Cerebellar cortex (tissue), 1 donor: ENCODE measurements at regions not wholly inside any gene's neighbourhood (a gene's known extent, or its start where the extent isn't known, plus 50 kb on each side); places are given as distances from the start of the nearest gene placed in this dataset.
A peak's percentile ranks its signal among the peaks of the same experiment; 100 is the strongest.
"Not testable (repeated sequence)": the region's sequence is repeated elsewhere in the genome, so short reads cannot be mapped to it uniquely, and the experiment has no call there.

Source experiments
- DNase-seq: peaks from one replicate; pipeline ENCODE4 v3.0.0-alpha.2; 2015; ENCODE audit warnings: low spot score

- DNase-seq, result no peak
Observed at GRCh38 chr12:116687888-116688287, 50.0 kb downstream of the SPRING1 start.

- no peak for DNase-seq
Observed at GRCh38 chr12:116684891-116685290, 53.0 kb downstream of the SPRING1 start.

DNA sequence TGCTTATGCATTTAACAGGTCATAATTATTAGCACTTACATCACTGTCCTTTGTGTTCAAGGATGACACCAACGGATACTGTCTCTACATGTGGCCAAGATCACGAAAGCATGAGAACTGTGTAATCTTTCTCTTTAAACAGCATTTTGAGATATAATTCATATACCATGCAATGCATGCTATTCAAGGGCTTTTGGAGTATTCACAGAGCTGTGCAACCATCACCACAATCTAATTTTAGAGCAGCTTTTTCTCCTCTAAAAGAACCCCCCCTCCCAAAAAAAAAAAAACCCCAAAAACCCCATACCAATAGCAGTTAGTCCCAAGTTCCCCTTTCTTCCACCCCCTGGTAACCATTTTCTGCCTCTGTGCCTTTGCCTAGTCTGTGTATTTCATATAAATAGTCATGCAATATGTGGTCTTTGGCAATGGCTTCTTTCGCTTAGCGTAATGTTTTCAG, 60.6 kb downstream of the SPRING1 start:
- DNase-seq, result no peak

- DNase-seq, result no peak
Observed at GRCh38 chr12:116675339-116676107, 62.3 kb downstream of the SPRING1 start.

DNA sequence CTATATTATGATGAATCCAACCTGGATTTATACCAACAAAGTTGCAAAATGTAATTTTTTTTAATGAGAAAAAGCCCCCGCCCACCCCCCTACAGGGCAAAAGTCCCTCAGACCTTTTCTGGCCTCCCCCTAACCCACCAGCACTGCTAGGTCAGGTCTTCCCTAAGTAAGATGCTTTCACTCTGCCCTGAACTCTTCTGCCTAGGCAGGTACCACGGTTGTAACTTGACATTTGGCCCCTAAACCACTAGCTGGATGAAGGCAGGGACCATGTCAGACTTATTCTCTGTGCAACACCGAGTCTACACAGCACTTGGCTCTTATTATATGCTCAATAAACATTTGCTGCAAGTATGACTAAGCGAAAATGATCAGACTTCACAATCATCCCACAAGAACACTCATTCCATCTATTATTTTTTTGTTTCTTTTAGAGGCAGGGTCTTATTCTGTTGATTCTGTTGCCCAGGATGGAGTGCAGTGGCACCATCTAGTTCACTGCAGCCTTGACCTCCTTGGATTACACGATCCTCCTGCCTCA, 63.2 kb downstream of the SPRING1 start:
- DNase-seq, result no peak

- DNase-seq, result peak; percentile 32
Observed at GRCh38 chr12:116673681-116674111, 64.2 kb downstream of the SPRING1 start.

DNA sequence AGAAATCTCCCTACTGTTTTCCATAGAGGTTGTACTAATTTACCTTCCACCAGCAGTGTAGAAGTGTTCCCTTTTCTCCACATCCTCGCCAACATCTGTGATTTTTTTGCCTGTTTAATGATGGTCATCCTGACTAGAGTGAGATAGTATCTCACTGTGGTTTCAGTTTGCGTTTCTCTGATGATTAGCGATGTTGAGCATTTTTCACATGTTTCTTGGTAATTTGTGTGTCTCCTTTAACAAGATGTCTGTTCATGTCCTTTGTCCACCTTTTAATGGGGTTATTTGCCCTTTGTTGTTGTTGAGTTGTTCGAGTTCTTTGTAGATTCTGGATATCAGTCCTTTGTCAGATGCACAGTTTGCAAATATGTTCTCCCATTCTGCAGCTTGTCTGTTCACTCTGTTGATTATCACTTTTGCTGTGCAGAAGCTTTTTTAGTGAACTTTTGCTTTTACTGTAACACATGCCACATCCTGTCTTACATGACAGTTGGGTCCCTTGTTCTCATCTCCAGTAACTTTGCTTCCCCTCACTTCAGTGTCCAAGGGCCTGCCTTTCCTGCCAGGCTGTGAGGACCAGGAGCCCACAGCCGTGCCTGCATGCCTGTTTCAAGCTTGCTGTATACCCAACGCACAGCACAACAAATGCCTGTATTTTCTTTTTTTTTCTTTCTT, 64.9 kb downstream of the SPRING1 start:
- no peak for DNase-seq

DNA sequence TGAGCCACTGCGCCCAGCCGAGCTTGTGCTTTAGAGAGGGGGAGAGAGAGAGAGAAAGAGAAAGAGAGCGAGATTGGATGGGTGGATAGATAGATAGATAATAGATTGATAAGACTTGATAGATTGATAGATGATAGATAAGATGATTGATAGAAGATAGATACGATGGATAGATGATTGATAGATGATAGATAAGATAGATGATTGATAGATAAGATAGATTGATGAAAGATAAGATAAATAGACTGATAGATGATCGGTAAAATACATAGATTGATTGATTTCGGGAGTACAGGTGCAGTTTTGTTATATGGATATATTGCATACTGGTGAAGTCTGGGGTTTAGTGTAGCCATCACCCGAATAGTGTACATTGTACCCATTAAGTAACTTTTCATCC, 65.9 kb downstream of the SPRING1 start:
- DNase-seq, result no peak

GRCh38 chr12:116670859-116671258, 67.0 kb downstream of the SPRING1 start:
- DNase-seq, result no peak

- no peak for DNase-seq
Observed at GRCh38 chr12:116667752-116668151, 70.1 kb downstream of the SPRING1 start.

GRCh38 chr12:116666829-116667228, 71.0 kb downstream of the SPRING1 start:
- not testable (repeated sequence) for DNase-seq

- no peak for DNase-seq
Observed at GRCh38 chr12:116666305-116666673, 71.6 kb downstream of the SPRING1 start.

DNA sequence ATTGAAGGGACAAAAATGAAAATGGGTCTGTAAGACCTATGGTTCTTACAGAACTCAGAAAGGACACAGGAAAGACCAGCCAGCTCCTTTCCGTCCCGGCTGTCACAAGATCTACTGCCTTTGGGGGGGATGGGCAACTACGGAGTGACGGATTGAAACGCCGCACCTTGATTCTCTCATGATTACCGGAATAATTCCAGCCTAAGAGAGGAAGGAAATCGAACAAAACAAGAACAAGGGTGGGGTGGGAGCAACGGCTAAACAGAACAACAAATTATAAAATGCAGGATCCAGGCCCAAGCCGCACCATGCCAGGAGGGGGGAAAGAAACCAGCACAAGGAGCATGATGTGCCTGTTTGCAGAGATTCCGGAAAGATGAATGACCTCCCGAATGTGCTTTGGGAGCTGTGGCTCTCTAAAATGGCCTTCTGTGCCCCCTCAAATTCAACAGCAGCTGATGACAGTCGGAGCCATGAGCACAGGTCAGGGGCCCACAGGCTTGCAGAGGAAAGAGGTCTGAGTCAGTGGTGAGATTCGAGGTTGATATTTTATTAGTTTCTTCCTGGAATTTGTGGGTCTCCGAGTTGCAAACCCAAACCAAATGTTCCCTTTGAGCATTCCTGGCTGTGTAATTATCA, 72.1 kb downstream of the SPRING1 start:
- no peak for DNase-seq

- DNase-seq, result no peak
Observed at GRCh38 chr12:116664085-116664484, 73.8 kb downstream of the SPRING1 start.

GRCh38 chr12:116662612-116663144, 75.2 kb downstream of the SPRING1 start:
- no peak for DNase-seq

- peak; percentile 30 for DNase-seq
Observed at GRCh38 chr12:116661341-116661740, 76.5 kb downstream of the SPRING1 start.

- not testable (repeated sequence) for DNase-seq
Observed at GRCh38 chr12:116660740-116661139, 77.1 kb downstream of the SPRING1 start.

GRCh38 chr12:116659771-116660481, 77.9 kb downstream of the SPRING1 start:
- peak; percentile 54 for DNase-seq

DNA sequence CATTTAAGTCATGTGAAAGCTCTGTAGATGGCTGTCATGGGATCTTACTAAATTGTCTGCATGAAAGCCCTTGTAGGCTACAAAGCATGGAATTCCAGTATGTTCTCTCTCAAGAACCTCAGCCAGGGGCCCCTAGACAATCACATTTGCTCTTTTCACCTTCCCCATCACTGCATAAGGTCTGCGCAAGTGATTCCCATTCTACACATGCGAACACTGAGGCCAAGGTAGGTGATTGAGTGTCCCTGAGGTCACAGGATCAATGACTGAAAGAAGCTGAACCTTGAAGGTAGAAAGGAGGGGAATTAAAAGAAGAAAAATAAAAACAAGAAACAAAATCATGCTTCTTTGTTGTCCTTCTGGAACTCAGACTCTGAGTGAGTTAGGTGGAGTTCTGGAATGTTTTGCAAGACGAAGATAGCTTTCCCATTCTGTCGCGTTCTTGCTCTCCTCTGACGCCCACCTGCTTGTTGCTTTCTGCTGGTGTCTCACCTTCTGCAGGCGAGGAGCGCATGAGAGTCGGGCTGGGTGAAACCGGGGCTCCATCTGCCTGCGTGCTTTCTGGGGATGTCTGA, 79.9 kb downstream of the SPRING1 start:
- DNase-seq, result peak; percentile 16

- DNase-seq, result no peak
Observed at GRCh38 chr12:116656306-116656705, 81.6 kb downstream of the SPRING1 start.

GRCh38 chr12:116654226-116654743, 83.6 kb downstream of the SPRING1 start:
- DNase-seq, result no peak
